Mucosa of descending colon (tissue), 3 donors: ENCODE measurements at regions not wholly inside any gene's neighbourhood (a gene's known extent, or its start where the extent isn't known, plus 50 kb on each side); places are given as distances from the start of the nearest gene placed in this dataset.

Source experiments
- ATAC-seq: fragments of 200-7000 bp; cut with Tn5 transposase; one replicate; pipeline ENCODE4 v1.9.1; 2020; ENCODE audit warnings: mild to moderate bottlenecking, moderate library complexity
- DNase-seq, 3 donors: peaks; one replicate each; pipeline ENCODE4 v3.0.0-alpha.2; 2020
- H3K36me3 ChIP-seq: fragments of 200-600 bp; one replicate; pipeline ENCODE4 v1.8.0; 2021; ENCODE audit warnings: low read depth, mild to moderate bottlenecking
- H3K4me1 ChIP-seq: fragments of 200-600 bp; one replicate; pipeline ENCODE4 v1.8.0; 2021; ENCODE audit warnings: low read depth, mild to moderate bottlenecking
- H3K4me3 ChIP-seq: fragments of 200-600 bp; one replicate; pipeline ENCODE4 v1.8.0; 2021; ENCODE audit warnings: mild to moderate bottlenecking
- H3K9me3 ChIP-seq: fragments of 200-600 bp; one replicate; pipeline ENCODE4 v1.8.0; 2021; ENCODE audit warnings: mild to moderate bottlenecking
- CTCF ChIP-seq: fragments of 200-600 bp; IDR thresholded peaks from one replicate; pipeline ENCODE4 v1.8.0; 2022; ENCODE audit warnings: antibody characterized with exemption, mild to moderate bottlenecking
- intact Hi-C, 2 donors: fragments of 100-400 bp; cut with DNase I in 1 of 2; cut with micrococcal nuclease in 1 of 2; formaldehyde crosslinking; loops; one replicate each; pipeline versions ENCODE4 v1.11.0 to v1.11.1; 2022; cut with DNase I, micrococcal nuclease
- donor health status: DM: no; HTN: no; CAD: no; lungs with moderate emphysema.
- donor health status: DM: no; HTN: no; CAD: no.
- donor health status: DM: no; HTN: yes; CAD: no.

GRCh38 chr2:14182227-14182946 lies 450.1 kb upstream of the LRATD1 start:
- ATAC-seq (no peak), DNase-seq (no peak)
- intact Hi-C loops = no loop called here

GRCh38 chr2:14185906-14186305 lies 446.6 kb upstream of the LRATD1 start:
- H3K36me3 ChIP-seq = no peaks in the 10 kb centered on the region
- no peaks in the 10 kb centered on the region for H3K9me3 ChIP-seq
- DNase-seq (no peak), ATAC-seq (no peak)
- intact Hi-C loops = no loop called here
- no peaks in the 10 kb centered on the region for H3K4me1 ChIP-seq
- H3K4me3 ChIP-seq = no peak overlapping the region
- TF ChIP-seq CTCF = no peak

More at GRCh38 chr2:14182227-14182946, 450.1 kb upstream of the LRATD1 start:
- TF ChIP-seq CTCF = no peak
- no peaks in the 10 kb centered on the region for H3K4me1 ChIP-seq
- no peaks in the 10 kb centered on the region for H3K9me3 ChIP-seq
- no peaks in the 10 kb centered on the region for H3K36me3 ChIP-seq
- H3K4me3 ChIP-seq = no peak overlapping the region

- TF ChIP-seq CTCF = no peak
- DNase-seq = no peak
- H3K9me3 ChIP-seq = no peaks in the 10 kb centered on the region
- ATAC-seq = no peak
- intact Hi-C loops = no loop called here
- H3K4me3 ChIP-seq = no peak overlapping the region
- H3K4me1 ChIP-seq = no peaks in the 10 kb centered on the region
- H3K36me3 ChIP-seq = no peaks in the 10 kb centered on the region
Measured at GRCh38 chr2:14188446-14188845, 444.1 kb upstream of the LRATD1 start.

- no peak for TF ChIP-seq CTCF
- H3K9me3 ChIP-seq = no peaks in the 10 kb centered on the region
- intact Hi-C loops = no loop called here
- H3K4me3 ChIP-seq = no peak overlapping the region
- ATAC-seq (no peak), DNase-seq (no peak)
- H3K4me1 ChIP-seq = no peaks in the 10 kb centered on the region
- H3K36me3 ChIP-seq = no peaks in the 10 kb centered on the region
Measured at GRCh38 chr2:14189929-14190328, 442.6 kb upstream of the LRATD1 start.

- Histone ChIP-seq H3K9me3 (no peaks in the 10 kb centered on the region), H3K4me1 (no peaks in the 10 kb centered on the region), H3K4me3 (no peak overlapping the region), H3K36me3 (no peaks in the 10 kb centered on the region)
- ATAC-seq (no peak), DNase-seq (no peak)
- no peak for TF ChIP-seq CTCF
- intact Hi-C loops = no loop called here
Measured at GRCh38 chr2:14194233-14194632, 438.3 kb upstream of the LRATD1 start.

- H3K4me3 ChIP-seq = no peak overlapping the region
- no peak for DNase-seq
- no peaks in the 10 kb centered on the region for H3K9me3 ChIP-seq
- no peak for TF ChIP-seq CTCF
- intact Hi-C loops = no loop called here
- no peaks in the 10 kb centered on the region for H3K4me1 ChIP-seq
- no peak for ATAC-seq
- no peaks in the 10 kb centered on the region for H3K36me3 ChIP-seq
Measured at GRCh38 chr2:14197293-14197692, 435.2 kb upstream of the LRATD1 start.
